Bronchial epithelial cell (primary cell): ENCODE measurements at regions not wholly inside any gene's neighbourhood (a gene's known extent, or its start where the extent isn't known, plus 50 kb on each side); places are given as distances from the start of the nearest gene placed in this dataset.
A peak's percentile ranks its signal among the peaks of the same experiment; 100 is the strongest.

Experiments
- DNase-seq: peaks from one replicate; pipeline ENCODE4 v3.0.0-alpha.2; 2010; ENCODE audit warnings: low read depth
- FAIRE-seq: peaks from 2 replicates; lab custom pipeline; 2011; peaks lifted over from hg19 to GRCh38; lab: Jason Lieb, UNC
- H3K27me3 ChIP-seq: 2 replicates; pipeline ENCODE4 v1.5.1; 2011; ENCODE audit warnings: low read length; ENCODE audit not compliant: control insufficient read depth, insufficient read depth
- H3K36me3 ChIP-seq: 2 replicates; pipeline ENCODE4 v1.5.1; 2011; ENCODE audit warnings: low read length; ENCODE audit not compliant: control insufficient read depth, insufficient read depth
- H3K4me3 ChIP-seq: 2 replicates; pipeline ENCODE4 v1.5.1; 2011; ENCODE audit warnings: mild to moderate bottlenecking, low read depth, low read length, control low read depth
- TF ChIP-seq, protein P1 (sequence below): IDR thresholded peaks from 2 replicates; pipeline ENCODE4 v1.5.1; 2011; ENCODE audit warnings: mild to moderate bottlenecking, moderate library complexity, low read length, control low read depth, inconsistent platforms; ENCODE audit not compliant: insufficient read depth, severe bottlenecking

DNA sequence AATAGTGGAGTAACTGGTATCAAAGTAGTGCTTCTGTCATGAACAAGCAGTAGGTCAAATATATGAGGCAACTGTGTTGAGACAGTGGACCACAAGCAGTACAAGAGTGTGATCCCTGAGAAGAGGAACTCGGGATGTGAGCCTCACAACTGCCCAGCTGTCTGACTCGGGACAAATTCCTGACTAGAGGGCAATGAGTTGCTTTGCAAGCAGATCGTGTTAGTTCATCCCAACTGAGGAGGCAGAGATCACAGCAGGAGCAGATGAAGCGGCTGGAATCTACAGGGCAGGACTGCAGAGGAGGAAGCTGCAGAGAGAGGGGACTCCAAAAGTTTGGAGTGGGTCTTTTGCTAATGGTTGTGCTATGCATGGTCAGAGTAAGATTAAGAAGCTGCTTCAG lies 741.1 kb downstream of the DIAPH3 start:
- no peaks in the 10 kb centered on the region for H3K36me3 ChIP-seq
- TF ChIP-seq, protein P1, sequence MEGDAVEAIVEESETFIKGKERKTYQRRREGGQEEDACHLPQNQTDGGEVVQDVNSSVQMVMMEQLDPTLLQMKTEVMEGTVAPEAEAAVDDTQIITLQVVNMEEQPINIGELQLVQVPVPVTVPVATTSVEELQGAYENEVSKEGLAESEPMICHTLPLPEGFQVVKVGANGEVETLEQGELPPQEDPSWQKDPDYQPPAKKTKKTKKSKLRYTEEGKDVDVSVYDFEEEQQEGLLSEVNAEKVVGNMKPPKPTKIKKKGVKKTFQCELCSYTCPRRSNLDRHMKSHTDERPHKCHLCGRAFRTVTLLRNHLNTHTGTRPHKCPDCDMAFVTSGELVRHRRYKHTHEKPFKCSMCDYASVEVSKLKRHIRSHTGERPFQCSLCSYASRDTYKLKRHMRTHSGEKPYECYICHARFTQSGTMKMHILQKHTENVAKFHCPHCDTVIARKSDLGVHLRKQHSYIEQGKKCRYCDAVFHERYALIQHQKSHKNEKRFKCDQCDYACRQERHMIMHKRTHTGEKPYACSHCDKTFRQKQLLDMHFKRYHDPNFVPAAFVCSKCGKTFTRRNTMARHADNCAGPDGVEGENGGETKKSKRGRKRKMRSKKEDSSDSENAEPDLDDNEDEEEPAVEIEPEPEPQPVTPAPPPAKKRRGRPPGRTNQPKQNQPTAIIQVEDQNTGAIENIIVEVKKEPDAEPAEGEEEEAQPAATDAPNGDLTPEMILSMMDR = no peak
- no peaks in the 10 kb centered on the region for H3K27me3 ChIP-seq
- no peak overlapping the region for H3K4me3 ChIP-seq
- DNase-seq (no peak), FAIRE-seq (no peak)

DNA sequence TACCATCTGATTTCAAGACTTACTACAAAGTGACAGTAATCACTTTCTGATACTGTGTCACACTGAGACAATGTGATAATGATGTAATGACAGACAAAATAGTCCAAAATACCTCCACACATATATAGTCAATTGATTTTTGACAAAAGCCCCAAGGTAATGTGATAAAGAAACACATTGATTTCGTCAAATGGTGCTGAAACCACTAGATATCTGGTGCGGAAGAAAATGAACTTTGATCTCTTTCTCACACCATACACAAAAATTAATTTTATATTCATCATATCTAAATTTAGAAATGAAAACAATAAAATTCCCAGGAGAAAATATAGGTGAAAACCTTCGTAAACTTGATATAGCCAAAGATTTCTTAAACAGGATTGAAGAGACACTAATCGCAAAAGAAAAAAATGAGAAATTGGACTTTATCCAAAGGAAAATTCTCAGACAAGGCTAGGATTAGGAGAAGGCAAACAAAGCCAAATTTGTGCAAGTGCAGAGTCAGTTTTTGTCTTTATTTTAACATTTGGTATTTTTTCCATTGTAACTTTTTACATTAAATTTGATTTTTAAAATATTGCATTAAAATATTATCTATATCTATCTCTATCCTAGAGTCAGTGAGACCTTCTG lies 739.9 kb downstream of the DIAPH3 start:
- FAIRE-seq (no peak), DNase-seq (no peak)
- TF ChIP-seq, protein P1 = no peak

DNA sequence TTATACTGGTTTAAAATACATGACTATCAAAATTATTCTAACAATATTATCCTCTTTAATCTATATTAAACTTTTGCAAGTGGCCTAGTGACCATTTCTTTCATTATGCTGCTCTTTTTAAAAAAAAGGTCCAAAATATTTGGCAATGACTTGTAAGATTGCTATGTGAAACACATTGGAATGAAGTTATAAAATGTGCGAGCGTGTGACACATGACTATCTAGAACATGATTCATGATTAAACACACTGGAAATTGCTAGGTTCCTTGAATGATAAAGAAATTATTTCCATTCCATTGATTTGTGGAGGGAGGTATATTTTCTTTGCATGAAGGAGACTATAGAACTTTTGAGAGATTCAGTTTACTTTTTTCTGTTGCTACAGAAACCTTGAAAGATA lies 739.1 kb downstream of the DIAPH3 start:
- no peak overlapping the region for H3K4me3 ChIP-seq
- H3K36me3 ChIP-seq = no peaks in the 10 kb centered on the region
- FAIRE-seq (no peak), DNase-seq (peak; percentile 15)
- no peaks in the 10 kb centered on the region for H3K27me3 ChIP-seq
- TF ChIP-seq, protein P1 = no peak

More for the DNA sequence above, 739.9 kb downstream of the DIAPH3 start:
- Histone ChIP-seq H3K36me3 (no peaks in the 10 kb centered on the region), H3K27me3 (no peaks in the 10 kb centered on the region), H3K4me3 (no peak overlapping the region)

DNA sequence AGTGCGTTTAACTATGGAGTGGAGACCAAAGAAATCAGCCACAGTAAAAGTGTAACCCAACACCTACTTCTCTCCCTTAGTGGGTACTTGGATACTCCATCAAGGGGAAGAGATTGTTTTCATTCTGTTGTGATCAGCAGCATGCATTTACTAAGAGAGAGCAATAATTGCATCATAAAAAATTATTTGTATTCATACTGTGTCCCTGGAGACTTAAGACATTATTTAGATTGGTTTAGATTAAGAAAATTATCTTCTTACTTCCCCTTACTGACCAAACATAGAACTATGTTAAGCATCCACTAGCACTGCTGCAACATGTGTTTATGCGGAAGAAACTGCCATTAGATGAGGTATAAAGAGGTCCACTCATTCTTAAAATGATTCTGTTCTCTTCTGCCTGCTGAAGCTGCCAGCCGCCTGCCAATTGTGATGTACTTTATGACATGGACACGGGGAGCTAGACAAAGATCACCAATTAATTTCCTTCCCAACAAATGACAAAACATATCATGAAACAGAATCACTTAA lies 738.5 kb downstream of the DIAPH3 start:
- H3K4me3 ChIP-seq = no peak overlapping the region
- TF ChIP-seq, protein P1 = no peak
- DNase-seq = peak; percentile 6
- H3K36me3 ChIP-seq = no peaks in the 10 kb centered on the region
- no peaks in the 10 kb centered on the region for H3K27me3 ChIP-seq
- FAIRE-seq = no peak

DNA sequence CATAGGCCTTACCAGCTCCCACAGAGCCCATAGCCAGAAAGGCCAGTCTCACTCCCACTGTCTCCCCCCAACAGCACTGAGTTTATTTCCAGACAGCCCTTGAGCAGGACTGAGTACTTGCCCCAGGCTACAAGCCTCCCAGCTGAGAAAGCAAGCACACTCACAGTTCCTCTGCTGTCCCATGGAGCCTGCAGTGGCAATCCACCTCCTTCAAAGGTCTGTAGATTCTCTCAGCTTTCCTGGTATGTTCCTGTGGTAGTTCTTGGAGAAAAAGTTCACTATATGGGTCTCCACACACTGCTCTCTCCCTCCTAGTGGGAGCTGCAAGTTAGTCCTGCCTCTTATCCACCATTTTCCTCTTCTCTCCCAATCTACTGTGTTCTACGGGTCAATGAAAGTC lies 728.7 kb downstream of the DIAPH3 start:
- FAIRE-seq = no peak
- TF ChIP-seq, protein P1 = no peak

More for the DNA sequence above, 728.7 kb downstream of the DIAPH3 start:
- H3K36me3 ChIP-seq = no peaks in the 10 kb centered on the region
- H3K4me3 ChIP-seq = no peak overlapping the region
- no peaks in the 10 kb centered on the region for H3K27me3 ChIP-seq
- no peak for DNase-seq
